Thyroid gland (tissue), 4 donors: ENCODE measurements at regions not wholly inside any gene's neighbourhood (a gene's known extent, or its start where the extent isn't known, plus 50 kb on each side); places are given as distances from the start of the nearest gene placed in this dataset.

Experiments
- CTCF ChIP-seq, 6 experiments: fragments of 200-600 bp in 3 of 6; fragments of 450-650 bp in 3 of 6; sonication (generic) in 3 of 6; IDR thresholded peaks; one replicate each; pipeline ENCODE4 v1.5.1; 2016 to 2019; ENCODE audit warnings: antibody characterized with exemption in 6 of 6, mild to moderate bottlenecking in 2 of 6, inconsistent platforms in 1 of 6, moderate library complexity in 1 of 6
- POLR2A ChIP-seq, 2 donors: fragments of 450-650 bp; IDR thresholded peaks; one replicate each; pipeline ENCODE4 v1.6.1; 2017; ENCODE audit warnings: antibody characterized with exemption in 2 of 2, mild to moderate bottlenecking in 2 of 2, moderate library complexity in 1 of 2

DNA sequence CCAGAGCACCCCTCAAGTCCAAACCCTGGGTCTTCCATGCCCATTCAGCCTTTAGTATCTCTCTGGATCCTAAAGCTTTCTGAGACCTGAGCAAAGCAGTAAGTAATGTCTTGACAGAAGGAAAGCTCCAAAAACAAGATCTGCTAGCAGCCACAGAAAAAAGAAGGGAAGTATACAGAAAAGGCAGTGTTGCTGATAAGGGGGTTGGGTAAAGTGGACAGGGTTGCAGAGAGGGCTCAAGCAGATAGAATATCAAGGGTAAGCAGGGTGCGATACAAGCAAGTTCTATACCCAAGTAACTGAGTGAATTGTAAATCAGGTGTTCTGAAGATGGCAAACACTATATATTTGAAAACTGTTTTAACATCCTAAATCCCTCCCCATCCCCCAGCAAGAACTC is 113.4 kb upstream of the CARMIL1 start:
- TF ChIP-seq CTCF (IDR thresholded peaks at IDR 0.05) = no peak
- no peak for TF ChIP-seq POLR2A (IDR thresholded peaks at IDR 0.05)
